GM18511 (cell line): ENCODE measurements at regions not wholly inside any gene's neighbourhood (a gene's known extent, or its start where the extent isn't known, plus 50 kb on each side); places are given as distances from the start of the nearest gene placed in this dataset.
"Not testable (repeated sequence)": the region's sequence is repeated elsewhere in the genome, so short reads cannot be mapped to it uniquely, and the experiment has no call there.

Source experiments
- ATAC-seq: cut with Tn5 transposase; IDR thresholded peaks from one replicate; pipeline ENCODE4 v1.9.1; 2021; ENCODE audit warnings: mild to moderate bottlenecking, moderate library complexity; ENCODE audit not compliant: unreplicated experiment

GRCh38 chr10:35963685-35964084 lies 321.6 kb upstream of the FZD8 start:
- ATAC-seq = no peak

- no peak for ATAC-seq
Measured at GRCh38 chr10:35961501-35961900, 319.4 kb upstream of the FZD8 start.

GRCh38 chr10:35959252-35959651 lies 317.2 kb upstream of the FZD8 start:
- no peak for ATAC-seq

GRCh38 chr10:35958609-35959008 lies 316.5 kb upstream of the FZD8 start:
- not testable (repeated sequence) for ATAC-seq

- no peak for ATAC-seq
Measured at GRCh38 chr10:35950701-35951100, 308.6 kb upstream of the FZD8 start.

GRCh38 chr10:35950226-35950625 lies 308.1 kb upstream of the FZD8 start:
- ATAC-seq = no peak

- no peak for ATAC-seq
Measured at GRCh38 chr10:35949811-35950211, 307.7 kb upstream of the FZD8 start.

GRCh38 chr10:35946556-35946955 lies 304.5 kb upstream of the FZD8 start:
- no peak for ATAC-seq

- no peak for ATAC-seq
Measured at GRCh38 chr10:35942057-35942456, 300.0 kb upstream of the FZD8 start.

GRCh38 chr10:35940141-35941041 lies 298.3 kb upstream of the FZD8 start:
- no peak for ATAC-seq

GRCh38 chr10:35938160-35938559 lies 296.1 kb upstream of the FZD8 start:
- ATAC-seq = no peak

GRCh38 chr10:35937546-35937945 lies 295.4 kb upstream of the FZD8 start:
- no peak for ATAC-seq

GRCh38 chr10:35934642-35934995 lies 292.5 kb upstream of the FZD8 start:
- ATAC-seq = no peak

- no peak for ATAC-seq
Measured at GRCh38 chr10:35933940-35934641, 292.0 kb upstream of the FZD8 start.

- no peak for ATAC-seq
Measured at GRCh38 chr10:35933491-35933890, 291.4 kb upstream of the FZD8 start.

GRCh38 chr10:35929962-35930361 lies 287.9 kb upstream of the FZD8 start:
- ATAC-seq = not testable (repeated sequence)

- no peak for ATAC-seq
Measured at GRCh38 chr10:35928748-35929147, 286.7 kb upstream of the FZD8 start.

GRCh38 chr10:35927990-35928488 lies 285.9 kb upstream of the FZD8 start:
- peak; percentile 63 for ATAC-seq

- no peak for ATAC-seq
Measured at GRCh38 chr10:35927341-35927740, 285.2 kb upstream of the FZD8 start.

- no peak for ATAC-seq
Measured at GRCh38 chr10:35926846-35927245, 284.8 kb upstream of the FZD8 start.

GRCh38 chr10:35925493-35925892 lies 283.4 kb upstream of the FZD8 start:
- ATAC-seq = no peak

- no peak for ATAC-seq
Measured at GRCh38 chr10:35924759-35925158, 282.7 kb upstream of the FZD8 start.
